HepG2 (cell line): ENCODE measurements at regions not wholly inside any gene's neighbourhood (a gene's known extent, or its start where the extent isn't known, plus 50 kb on each side); places are given as distances from the start of the nearest gene placed in this dataset.

Source experiments
- ATAC-seq: fragments of 200-7000 bp; cut with Tn5 transposase; 3 replicates; pipeline ENCODE4 v1.9.1; 2020; ENCODE audit warnings: mild to moderate bottlenecking, moderate library complexity
- BruUV-seq: library from RNA; stranded (reverse); fragments of 400-500 nt; replicated peaks from 2 replicates; lab custom pipeline; 2021; lab: Mats Ljungman, UMichigan
- CTCF ChIA-PET: fragments of 300-600 bp; formaldehyde crosslinking; extraction: SDS; loops from one replicate; lab custom pipeline; 2021; ENCODE audit warnings: low total read pairs, inconsistent platforms, low intra/inter-chr PET ratio; lab: Yijun Ruan, JAX
- POLR2A ChIA-PET: fragments of 350-600 bp; sonication (Branson Sonifier 250); formaldehyde crosslinking; loops from one replicate; lab custom pipeline; 2020; ENCODE audit warnings: antibody characterized with exemption, inconsistent platforms; lab: Yijun Ruan, JAX
- DNase-seq: peaks from one replicate; pipeline ENCODE4 v3.0.0-alpha.2; 2015; ENCODE audit warnings: low spot score
- FAIRE-seq: peaks from 3 replicates; lab custom pipeline; 2011; peaks lifted over from hg19 to GRCh38; lab: Jason Lieb, UNC
- H2AFZ ChIP-seq: one replicate; pipeline ENCODE4 v1.6.1; 2011; ENCODE audit warnings: low read length, inconsistent platforms
- H3K27ac ChIP-seq: fragments of 300-600 bp; 3 replicates; pipeline ENCODE4 v1.8.0; 2011; ENCODE audit warnings: mixed run types, mild to moderate bottlenecking, mixed read lengths, low read length, inconsistent platforms; ENCODE audit not compliant: insufficient read depth; ENCODE audit errors: extremely low read length
- H3K27me3 ChIP-seq, 2 experiments: fragments of 200-600 bp in 1 of 2; 2 replicates in 1 of 2; 3 replicates in 1 of 2; pipeline versions ENCODE4 v1.6.0 to v1.8.0; 2011; ENCODE audit warnings: low read length in 2 of 2, mild to moderate bottlenecking in 2 of 2, moderate library complexity in 2 of 2, inconsistent platforms in 1 of 2; ENCODE audit not compliant: insufficient read depth in 2 of 2, control insufficient read depth in 1 of 2
- H3K36me3 ChIP-seq, 2 experiments: fragments of 200-600 bp in 1 of 2; replicated peaks in 1 of 2; 2 replicates in 1 of 2; 3 replicates in 1 of 2; pipeline versions ENCODE4 v1.5.1 to v1.8.0; 2011; ENCODE audit warnings: low read length in 2 of 2, inconsistent platforms in 1 of 2; ENCODE audit not compliant: insufficient read depth in 2 of 2, control insufficient read depth in 1 of 2
- H3K4me1 ChIP-seq: 2 replicates; pipeline ENCODE4 v1.5.1; 2012; ENCODE audit warnings: low read length, inconsistent platforms; ENCODE audit not compliant: insufficient read depth
- H3K4me2 ChIP-seq: 2 replicates; pipeline ENCODE4 v1.6.0; 2011; ENCODE audit warnings: low read depth, low read length, inconsistent platforms
- H3K4me3 ChIP-seq, 3 experiments: fragments of 200-600 bp in 1 of 3; sonication (generic), shearing (Covaris generic) in 1 of 3; replicated peaks in 1 of 3; 2 replicates each; pipeline ENCODE4 v1.5.1; 2011 to 2016; ENCODE audit warnings: low read length in 3 of 3, inconsistent platforms in 2 of 3, low read depth in 2 of 3, mild to moderate bottlenecking in 2 of 3, control low read depth in 1 of 3, mixed read lengths in 1 of 3; ENCODE audit not compliant: insufficient read depth in 1 of 3
- H3K79me2 ChIP-seq: one replicate; pipeline ENCODE4 v1.6.1; 2011; ENCODE audit warnings: low read length, inconsistent platforms; ENCODE audit not compliant: insufficient read depth
- H3K9ac ChIP-seq: 2 replicates; pipeline ENCODE4 v1.6.0; 2011; ENCODE audit warnings: mild to moderate bottlenecking, low read depth, low read length, inconsistent platforms; ENCODE audit not compliant: insufficient read depth
- H3K9me3 ChIP-seq: 2 replicates; pipeline ENCODE4 v1.5.1; 2012; ENCODE audit warnings: mild to moderate bottlenecking, low read length
- H4K20me1 ChIP-seq: 2 replicates; pipeline ENCODE4 v1.6.0; 2011; ENCODE audit warnings: inconsistent platforms, mild to moderate bottlenecking, low read length, moderate library complexity; ENCODE audit not compliant: insufficient read depth
- ATM ChIP-seq: fragments of 450-650 bp; IDR thresholded peaks from 2 replicates; pipeline ENCODE4 v1.7.1; 2017; ENCODE audit warnings: mild to moderate bottlenecking, borderline replicate concordance
- CEBPB ChIP-seq: IDR thresholded peaks from 2 replicates; pipeline ENCODE4 v1.6.1; 2011; ENCODE audit warnings: low read depth, low read length, improper control_type of control experiment, borderline replicate concordance
- ETV5 ChIP-seq: IDR thresholded peaks from 2 replicates; pipeline ENCODE4 v1.6.1; 2018; ENCODE audit warnings: missing biosample characterization, missing genetic modification reagents, inconsistent platforms, borderline replicate concordance
- GMEB1 ChIP-seq: sonication (generic); formaldehyde crosslinking; IDR thresholded peaks from 2 replicates; pipeline ENCODE4 v1.5.1; 2020; ENCODE audit warnings: missing genetic modification reagents, mild to moderate bottlenecking, borderline replicate concordance
- HMGA1 ChIP-seq: sonication (generic); formaldehyde crosslinking; conservative IDR thresholded peaks from 2 replicates; pipeline ENCODE4 v1.4.0; 2020; ENCODE audit warnings: missing genetic modification reagents
- IKZF4 ChIP-seq: sonication (generic); formaldehyde crosslinking; IDR thresholded peaks from 2 replicates; pipeline ENCODE4 v1.5.1; 2020; ENCODE audit warnings: borderline replicate concordance, mild to moderate bottlenecking, low read depth, missing genetic modification reagents; ENCODE audit errors: not compliant biosample characterization
- KDM2A ChIP-seq: sonication (generic); formaldehyde crosslinking; IDR thresholded peaks from 2 replicates; pipeline ENCODE4 v1.4.0; 2020; ENCODE audit warnings: low read depth, missing genetic modification reagents, borderline replicate concordance
- MIXL1 ChIP-seq: IDR thresholded peaks from 2 replicates; pipeline ENCODE4 v1.6.1; 2016
- SALL2 ChIP-seq: sonication (generic); formaldehyde crosslinking; IDR thresholded peaks from 2 replicates; pipeline ENCODE4 v1.8.1; 2023; ENCODE audit warnings: mild to moderate bottlenecking, missing genetic modification reagents, inconsistent platforms
- SIX4 ChIP-seq: sonication (generic); formaldehyde crosslinking; IDR thresholded peaks from 2 replicates; pipeline ENCODE4 v1.4.0; 2020; ENCODE audit warnings: missing genetic modification reagents
- SMAD1 ChIP-seq: sonication (generic); formaldehyde crosslinking; IDR thresholded peaks from 2 replicates; pipeline ENCODE4 v1.4.0; 2020; ENCODE audit warnings: missing genetic modification reagents, low read depth, mild to moderate bottlenecking, borderline replicate concordance
- SOX5 ChIP-seq: IDR thresholded peaks from 2 replicates; pipeline ENCODE4 v1.6.1; 2016; ENCODE audit warnings: borderline replicate concordance
- SP4 ChIP-seq: sonication (generic); formaldehyde crosslinking; IDR thresholded peaks from 2 replicates; pipeline ENCODE4 v1.8.1; 2023; ENCODE audit warnings: mild to moderate bottlenecking, missing genetic modification reagents
- TAF1 ChIP-seq: sonication (generic); formaldehyde crosslinking; IDR thresholded peaks from 2 replicates; pipeline ENCODE4 v1.4.0; 2020; ENCODE audit warnings: missing genetic modification reagents
- TERF1 ChIP-seq: sonication (generic); formaldehyde crosslinking; IDR thresholded peaks from 2 replicates; pipeline ENCODE4 v1.8.0; 2022; ENCODE audit warnings: mild to moderate bottlenecking, missing genetic modification reagents, moderate library complexity
- ZBTB2 ChIP-seq: sonication (generic); formaldehyde crosslinking; IDR thresholded peaks from 2 replicates; pipeline ENCODE4 v1.8.0; 2022; ENCODE audit warnings: low read depth, missing genetic modification reagents
- ZFP36L2 ChIP-seq: sonication (generic); formaldehyde crosslinking; IDR thresholded peaks from 2 replicates; pipeline ENCODE4 v1.4.0; 2020; ENCODE audit warnings: missing genetic modification reagents
- ZMYM2 ChIP-seq: sonication (generic); formaldehyde crosslinking; IDR thresholded peaks from 2 replicates; pipeline ENCODE4 v1.8.0; 2022; ENCODE audit warnings: mild to moderate bottlenecking, missing genetic modification reagents
- ZNF143 ChIP-seq: sonication (generic); formaldehyde crosslinking; IDR thresholded peaks from 2 replicates; pipeline ENCODE4 v1.4.0; 2020; ENCODE audit warnings: missing genetic modification reagents
- ZNF460 ChIP-seq: sonication (generic); formaldehyde crosslinking; IDR thresholded peaks from 2 replicates; pipeline ENCODE4 v1.5.1; 2020; ENCODE audit warnings: missing genetic modification reagents, mild to moderate bottlenecking, borderline replicate concordance
- ZNF513 ChIP-seq: sonication (generic); formaldehyde crosslinking; conservative IDR thresholded peaks from 2 replicates; pipeline ENCODE4 v1.5.0; 2020; ENCODE audit warnings: missing genetic modification reagents
- ZNF652 ChIP-seq: IDR thresholded peaks from 2 replicates; pipeline ENCODE4 v1.6.1; 2016; ENCODE audit warnings: low read depth, borderline replicate concordance
- WGBS: methylation state at CpG from one replicate; pipeline ENCODE4 v1.1.6; 2017; ENCODE audit warnings: low lambda C conversion rate; 5-methylcytosine and 5-hydroxymethylcytosine counted together
- in situ Hi-C: cut with HindIII; loops from 2 replicates; pipeline ENCODE4 v1.10.0; 2017; ENCODE audit warnings: low pct_unique_long_range_greater_than_20kb; ENCODE audit not compliant: extremely low pct_ligation_motif_present
- intact Hi-C: fragments of 100-400 bp; cut with micrococcal nuclease; formaldehyde crosslinking; loops from one replicate; pipeline ENCODE4 v1.10.0; 2022; ENCODE audit not compliant: unreplicated experiment

- TF ChIP-seq CEBPB (no peak), SOX5 (no peak), MIXL1 (CRISPR knock-in tag) (no peak), SMAD1 (no peak), ZBTB2 (CRISPR knock-in tag) (no peak), ZMYM2 (CRISPR knock-in tag) (no peak), TERF1 (CRISPR knock-in tag) (no peak), IKZF4 (CRISPR knock-in tag) (no peak), ETV5 (no peak), ATM (no peak), HMGA1 (no peak)
These were observed 186.1 kb upstream of the B3GALT2 start (continued) for GRCh38 chr1:193372553-193372952.

- H3K27ac ChIP-seq: no peak overlapping the region
- no peak for DNase-seq
- in situ Hi-C loops (no loop called here), intact Hi-C loops (no loop called here)
- CTCF ChIA-PET: no interaction called here
- H3K9me3 ChIP-seq: no peaks in the 10 kb centered on the region
- H3K4me3 ChIP-seq: no peak overlapping the region
- no peaks in the 10 kb centered on the region for H3K27me3 ChIP-seq
- no peak for ATAC-seq
- H3K4me1 ChIP-seq: no peaks in the 10 kb centered on the region
- no peaks in the 10 kb centered on the region for H3K36me3 ChIP-seq
- POLR2A ChIA-PET: no interaction called here
- no peak for FAIRE-seq
- no peak overlapping the region for H3K9ac ChIP-seq
- 0 out of 2 replicates have a peak overlapping the region, but pooled peaks have one; percentile 27 for H3K4me2 ChIP-seq
- H3K79me2 ChIP-seq: no peaks in the 10 kb centered on the region
- no TSS peak for BruUV-seq
- H4K20me1 ChIP-seq: no peaks in the 10 kb centered on the region
- WGBS: 6% methylated on average over 5 of the region's 5 CpGs
- H2AFZ ChIP-seq: no peak overlapping the region
- TF ChIP-seq GMEB1 (CRISPR knock-in tag): no peak
- TF ChIP-seq ZFP36L2 (CRISPR knock-in tag): no peak
- TF ChIP-seq ZNF652 (CRISPR knock-in tag): no peak
- no peak for TF ChIP-seq TAF1
- TF ChIP-seq ZNF143 (CRISPR knock-in tag): no peak
- no peak for TF ChIP-seq KDM2A (CRISPR knock-in tag)
- TF ChIP-seq SIX4 (CRISPR knock-in tag): no peak
- TF ChIP-seq SP4 (CRISPR knock-in tag): no peak
- no peak for TF ChIP-seq SALL2 (CRISPR knock-in tag)
- no peak for TF ChIP-seq ZNF460 (CRISPR knock-in tag)
- no peak for TF ChIP-seq ZNF513 (CRISPR knock-in tag)
These were observed 181.9 kb upstream of the B3GALT2 start for GRCh38 chr1:193368302-193368701.
